Smooth muscle cell (in vitro differentiated cells): ENCODE measurements at regions not wholly inside any gene's neighbourhood (a gene's known extent, or its start where the extent isn't known, plus 50 kb on each side); places are given as distances from the start of the nearest gene placed in this dataset.

ENCODE experiments used
- DNase-seq: peaks from one replicate; lab custom pipeline; 2025; ENCODE audit not compliant: unreplicated experiment; lab: John Stamatoyannopoulos, UW
- H2AFZ ChIP-seq: fragments of 200-600 bp; sonication (generic); 2 replicates; pipeline ENCODE4 v1.6.0; 2016; ENCODE audit warnings: antibody characterized with exemption, low read depth, mild to moderate bottlenecking
- H3F3A ChIP-seq: fragments of 200-600 bp; sonication (generic); 2 replicates; pipeline ENCODE4 v1.6.0; 2017; ENCODE audit warnings: antibody characterized with exemption, low read depth
- H3K27ac ChIP-seq: fragments of 200-600 bp; sonication (generic); 2 replicates; pipeline ENCODE4 v1.5.1; 2016; ENCODE audit warnings: low read depth, mild to moderate bottlenecking
- H3K27me3 ChIP-seq: fragments of 200-600 bp; sonication (generic); 2 replicates; pipeline ENCODE4 v1.6.1; 2016; ENCODE audit warnings: low read depth, mild to moderate bottlenecking
- H3K36me3 ChIP-seq: fragments of 200-600 bp; sonication (generic); 2 replicates; pipeline ENCODE4 v1.5.1; 2016; ENCODE audit warnings: low read depth
- H3K4me1 ChIP-seq: fragments of 200-600 bp; sonication (generic); 2 replicates; pipeline ENCODE4 v1.5.1; 2016; ENCODE audit warnings: low read depth
- H3K4me2 ChIP-seq: fragments of 200-600 bp; sonication (generic); 2 replicates; pipeline ENCODE4 v1.6.0; 2016; ENCODE audit warnings: mild to moderate bottlenecking
- H3K4me3 ChIP-seq: fragments of 200-600 bp; sonication (generic); 2 replicates; pipeline ENCODE4 v1.5.1; 2016; ENCODE audit warnings: mild to moderate bottlenecking
- H3K79me2 ChIP-seq: fragments of 200-600 bp; sonication (generic); 2 replicates; pipeline ENCODE4 v1.6.0; 2016; ENCODE audit warnings: low read depth, mild to moderate bottlenecking
- H3K9ac ChIP-seq: fragments of 200-600 bp; sonication (generic); 2 replicates; pipeline ENCODE4 v1.6.0; 2016; ENCODE audit warnings: low read depth
- H3K9me3 ChIP-seq: fragments of 200-600 bp; sonication (generic); replicated peaks from 2 replicates; pipeline ENCODE4 v1.5.1; 2016; ENCODE audit warnings: low read depth
- H4K20me1 ChIP-seq: fragments of 200-600 bp; sonication (generic); 2 replicates; pipeline ENCODE4 v1.6.0; 2016; ENCODE audit warnings: low read depth
- WGBS: methylation state at CpG from one replicate; pipeline ENCODE4 v1.1.7; 2016; ENCODE audit warnings: low lambda C conversion rate; 5-methylcytosine and 5-hydroxymethylcytosine counted together
- TF ChIP-seq, protein P1 (sequence below): fragments of 200-600 bp; sonication (generic); IDR thresholded peaks from 2 replicates; pipeline ENCODE4 v1.5.1; 2017; ENCODE audit warnings: borderline replicate concordance, mild to moderate bottlenecking, antibody characterized with exemption; ENCODE audit not compliant: insufficient read depth, poor library complexity, severe bottlenecking

GRCh38 chr1:213371525-213371846, 320.4 kb downstream of the RPS6KC1 start:
- Histone ChIP-seq H3K27me3 (no peaks in the 10 kb centered on the region), H3K4me1 (peaks cover 5% of the 10 kb centered on the region), H3K9ac (no peak overlapping the region), H3K27ac (no peak overlapping the region), H3K4me2 (no peak overlapping the region), H4K20me1 (no peaks in the 10 kb centered on the region), H3K4me3 (no peak overlapping the region), H3K79me2 (no peaks in the 10 kb centered on the region), H3F3A (no peaks in the 10 kb centered on the region), H2AFZ (no peak overlapping the region), H3K36me3 (no peaks in the 10 kb centered on the region), H3K9me3 (no peaks in the 10 kb centered on the region)
- TF ChIP-seq, protein P1, sequence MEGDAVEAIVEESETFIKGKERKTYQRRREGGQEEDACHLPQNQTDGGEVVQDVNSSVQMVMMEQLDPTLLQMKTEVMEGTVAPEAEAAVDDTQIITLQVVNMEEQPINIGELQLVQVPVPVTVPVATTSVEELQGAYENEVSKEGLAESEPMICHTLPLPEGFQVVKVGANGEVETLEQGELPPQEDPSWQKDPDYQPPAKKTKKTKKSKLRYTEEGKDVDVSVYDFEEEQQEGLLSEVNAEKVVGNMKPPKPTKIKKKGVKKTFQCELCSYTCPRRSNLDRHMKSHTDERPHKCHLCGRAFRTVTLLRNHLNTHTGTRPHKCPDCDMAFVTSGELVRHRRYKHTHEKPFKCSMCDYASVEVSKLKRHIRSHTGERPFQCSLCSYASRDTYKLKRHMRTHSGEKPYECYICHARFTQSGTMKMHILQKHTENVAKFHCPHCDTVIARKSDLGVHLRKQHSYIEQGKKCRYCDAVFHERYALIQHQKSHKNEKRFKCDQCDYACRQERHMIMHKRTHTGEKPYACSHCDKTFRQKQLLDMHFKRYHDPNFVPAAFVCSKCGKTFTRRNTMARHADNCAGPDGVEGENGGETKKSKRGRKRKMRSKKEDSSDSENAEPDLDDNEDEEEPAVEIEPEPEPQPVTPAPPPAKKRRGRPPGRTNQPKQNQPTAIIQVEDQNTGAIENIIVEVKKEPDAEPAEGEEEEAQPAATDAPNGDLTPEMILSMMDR = no peak
- WGBS = 94% methylated on average over 3 of the region's 3 CpGs
- no peak for DNase-seq

DNA sequence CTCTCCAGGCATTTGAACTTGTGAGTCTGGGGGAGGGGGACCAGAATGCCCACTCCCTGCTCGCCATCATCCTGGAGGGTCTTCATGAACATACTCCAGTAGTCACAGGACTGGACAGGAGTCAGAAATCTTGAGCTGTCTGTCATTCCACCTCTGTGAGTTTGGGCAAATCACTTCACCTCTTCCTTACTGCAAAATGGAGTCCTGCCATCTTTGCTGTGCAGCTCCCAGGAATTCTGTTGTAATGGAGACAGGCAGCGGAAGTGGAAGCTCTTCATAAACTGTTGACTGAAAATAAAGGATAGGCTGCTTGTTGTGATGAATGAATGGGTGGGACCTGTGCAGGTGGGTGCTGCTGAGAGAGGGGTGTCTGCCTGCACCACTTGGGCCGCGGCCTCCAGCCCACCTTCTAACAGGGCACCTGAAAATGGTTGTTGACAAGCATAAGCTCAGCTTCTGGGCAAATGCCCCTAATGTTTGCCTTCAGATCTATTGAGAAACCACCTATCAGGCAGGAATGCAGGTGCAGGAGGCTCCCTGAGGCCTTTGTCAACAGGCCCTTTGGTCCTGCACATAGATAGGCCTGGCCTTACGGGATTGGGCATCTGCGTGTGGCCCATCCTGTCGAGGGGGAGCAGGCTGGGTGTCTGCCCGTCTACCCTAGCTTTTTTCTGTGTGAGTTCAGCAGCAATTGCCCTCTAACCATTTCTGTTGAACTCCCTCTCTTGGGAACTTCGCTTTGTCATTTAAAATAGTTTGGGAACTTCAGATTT, 321.0 kb downstream of the RPS6KC1 start:
- TF ChIP-seq, protein P1 = no peak

GRCh38 chr1:213374369-213374768, 323.3 kb downstream of the RPS6KC1 start:
- H3K4me1 ChIP-seq = peaks cover 8% of the 10 kb centered on the region
- H3F3A ChIP-seq = no peaks in the 10 kb centered on the region
- H3K79me2 ChIP-seq = no peaks in the 10 kb centered on the region
- H3K9ac ChIP-seq = no peak overlapping the region
- no peaks in the 10 kb centered on the region for H3K36me3 ChIP-seq
- H3K4me2 ChIP-seq = no peak overlapping the region
- TF ChIP-seq, protein P1 = peak; percentile 98
- H3K9me3 ChIP-seq = no peaks in the 10 kb centered on the region
- peak; percentile 15 for DNase-seq
- H2AFZ ChIP-seq = no peak overlapping the region
- WGBS = 23% methylated on average over 5 of the region's 5 CpGs
- no peak overlapping the region for H3K4me3 ChIP-seq
- no peaks in the 10 kb centered on the region for H3K27me3 ChIP-seq
- no peak overlapping the region for H3K27ac ChIP-seq
- no peaks in the 10 kb centered on the region for H4K20me1 ChIP-seq

More for the DNA sequence above, 321.0 kb downstream of the RPS6KC1 start:
- Histone ChIP-seq H3K4me1 (peaks cover 11% of the 10 kb centered on the region), H3K79me2 (no peaks in the 10 kb centered on the region), H3K36me3 (no peaks in the 10 kb centered on the region), H3K27ac (no peak overlapping the region), H3K27me3 (no peaks in the 10 kb centered on the region), H3K9me3 (no peaks in the 10 kb centered on the region), H3K9ac (no peak overlapping the region), H3K4me2 (no peak overlapping the region), H4K20me1 (no peaks in the 10 kb centered on the region), H3K4me3 (no peak overlapping the region), H3F3A (no peaks in the 10 kb centered on the region), H2AFZ (no peak overlapping the region)
- 79% methylated on average over 9 of the region's 9 CpGs for WGBS
- no peak for DNase-seq

DNA sequence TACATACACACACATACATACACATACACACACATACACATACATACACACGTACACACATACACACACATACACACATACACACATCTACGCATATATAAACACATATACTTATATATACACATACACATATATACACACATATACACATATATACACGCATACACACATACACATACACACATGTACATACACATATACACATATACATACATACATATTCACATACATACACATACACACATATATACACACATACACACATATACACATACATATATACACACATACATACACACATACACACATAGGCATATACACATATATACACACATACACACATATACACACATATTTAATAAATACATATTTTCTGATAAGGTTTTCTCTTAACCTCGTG, 324.0 kb downstream of the RPS6KC1 start:
- no peak overlapping the region for H3K4me2 ChIP-seq

More for the DNA sequence above, 324.0 kb downstream of the RPS6KC1 start:
- Histone ChIP-seq H3F3A (no peaks in the 10 kb centered on the region), H2AFZ (no peak overlapping the region), H3K4me3 (no peak overlapping the region), H3K27ac (no peak overlapping the region), H3K36me3 (no peaks in the 10 kb centered on the region), H4K20me1 (no peaks in the 10 kb centered on the region), H3K79me2 (no peaks in the 10 kb centered on the region), H3K9me3 (no peaks in the 10 kb centered on the region), H3K4me1 (peaks cover 8% of the 10 kb centered on the region), H3K27me3 (no peaks in the 10 kb centered on the region), H3K9ac (no peak overlapping the region)
- TF ChIP-seq, protein P1 = no peak
- 98% methylated on average over 4 of the region's 4 CpGs for WGBS
- no peak for DNase-seq
